ENCODE measurements at regions not wholly inside any gene's neighbourhood (a gene's known extent, or its start where the extent isn't known, plus 50 kb on each side); places are given as distances from the start of the nearest gene placed in this dataset.

GRCh38 chr2:23066686-23067085 lies 318.3 kb upstream of the KLHL29 start:
- H3K4me3 ChIP-seq: no peak overlapping the region
- no peaks in the 10 kb centered on the region for H3K4me1 ChIP-seq
- intact Hi-C loops (cut with DNase I; ENCODE audit: low total_unique reads): no loop called here
- no peak for TF ChIP-seq POLR2AphosphoS5 (IDR thresholded peaks at IDR 0.05)
- TF ChIP-seq CTCF (IDR thresholded peaks at IDR 0.05): no peak
- no peak for TF ChIP-seq EP300 (IDR thresholded peaks at IDR 0.05)
- TF ChIP-seq POLR2A (IDR thresholded peaks at IDR 0.05): no peak
- no peak overlapping the region for H3K27ac ChIP-seq
- H3K27me3 ChIP-seq: no peaks in the 10 kb centered on the region
- 68 to 78% (median 72%) methylated on average over 3 of the region's 3 CpGs for WGBS, 5 donors
- H3K36me3 ChIP-seq: no peaks in the 10 kb centered on the region
- DNase-seq: no peak
- H3K9me3 ChIP-seq: no peaks in the 10 kb centered on the region

GRCh38 chr2:23069156-23069555 lies 315.8 kb upstream of the KLHL29 start:
- Histone ChIP-seq H3K4me1 (no peaks in the 10 kb centered on the region), H3K9me3 (no peaks in the 10 kb centered on the region), H3K27ac (no peak overlapping the region), H3K27me3 (no peaks in the 10 kb centered on the region), H3K36me3 (no peaks in the 10 kb centered on the region), H3K4me3 (no peak overlapping the region)
- 82 to 87% (median 84%) methylated on average over 3 of the region's 3 CpGs for WGBS, 5 donors
- TF ChIP-seq EP300 (IDR thresholded peaks at IDR 0.05) (no peak), CTCF (IDR thresholded peaks at IDR 0.05) (no peak), POLR2A (IDR thresholded peaks at IDR 0.05) (no peak), POLR2AphosphoS5 (IDR thresholded peaks at IDR 0.05) (no peak)
- no peak for DNase-seq
- intact Hi-C loops (cut with DNase I; ENCODE audit: low total_unique reads): no loop called here

GRCh38 chr2:23069923-23070322 lies 315.1 kb upstream of the KLHL29 start:
- 18 to 42% (median 29%) methylated on average over 3 of the region's 3 CpGs for WGBS, 5 donors
- intact Hi-C loops (cut with DNase I; ENCODE audit: low total_unique reads): no loop called here

GRCh38 chr2:23073056-23073455 lies 311.9 kb upstream of the KLHL29 start:
- intact Hi-C loops (cut with DNase I; ENCODE audit: low total_unique reads): no loop called here

More at GRCh38 chr2:23069923-23070322, 315.1 kb upstream of the KLHL29 start:
- TF ChIP-seq CTCF (IDR thresholded peaks at IDR 0.05) (no peak), EP300 (IDR thresholded peaks at IDR 0.05) (no peak), POLR2A (IDR thresholded peaks at IDR 0.05) (no peak), POLR2AphosphoS5 (IDR thresholded peaks at IDR 0.05) (no peak)
- Histone ChIP-seq H3K27ac (no peak overlapping the region), H3K4me1 (no peaks in the 10 kb centered on the region), H3K9me3 (no peaks in the 10 kb centered on the region), H3K27me3 (no peaks in the 10 kb centered on the region), H3K36me3 (no peaks in the 10 kb centered on the region), H3K4me3 (no peak overlapping the region)
- no peak for DNase-seq

More at GRCh38 chr2:23073056-23073455, 311.9 kb upstream of the KLHL29 start:
- no peak overlapping the region for H3K27ac ChIP-seq
- TF ChIP-seq POLR2A (IDR thresholded peaks at IDR 0.05) (no peak), POLR2AphosphoS5 (IDR thresholded peaks at IDR 0.05) (no peak), CTCF (IDR thresholded peaks at IDR 0.05) (no peak), EP300 (IDR thresholded peaks at IDR 0.05) (no peak)
- no peaks in the 10 kb centered on the region for H3K9me3 ChIP-seq
- no peaks in the 10 kb centered on the region for H3K36me3 ChIP-seq
- DNase-seq: no peak
- no peaks in the 10 kb centered on the region for H3K4me1 ChIP-seq
- no peaks in the 10 kb centered on the region for H3K27me3 ChIP-seq
- H3K4me3 ChIP-seq: no peak overlapping the region
